Common myeloid progenitor, CD34-positive (primary cell): ENCODE measurements at regions not wholly inside any gene's neighbourhood (a gene's known extent, or its start where the extent isn't known, plus 50 kb on each side); places are given as distances from the start of the nearest gene placed in this dataset.

Experiments used
- CTCF ChIA-PET: fragments of 350-600 bp; sonication (Branson Sonifier 250); formaldehyde crosslinking; loops from one replicate; lab custom pipeline; 2021; ENCODE audit warnings: antibody characterized with exemption; lab: Charles Lee
- POLR2A ChIA-PET: fragments of 350-600 bp; sonication (Branson Sonifier 250); formaldehyde crosslinking; loops from one replicate; lab custom pipeline; 2021; ENCODE audit warnings: antibody characterized with exemption; lab: Charles Lee
- DNase-seq, 3 donors: peaks; one replicate each; pipeline versions ENCODE4 v3.0.0 to v3.0.0-alpha.2; 2013
- H3K27ac ChIP-seq, 2 experiments: 1 replicate in 1 of 2; 2 replicates in 1 of 2; pipeline ENCODE4 v1.7.0; 2013; ENCODE audit warnings: inconsistent platforms in 2 of 2, low read length in 2 of 2, mild to moderate bottlenecking in 2 of 2, low read depth in 1 of 2, moderate library complexity in 1 of 2; ENCODE audit not compliant: severe bottlenecking in 2 of 2, insufficient read depth in 1 of 2, poor library complexity in 1 of 2
- H3K27me3 ChIP-seq, 5 experiments: replicated peaks in 2 of 5; 1 replicate in 3 of 5; 2 replicates in 2 of 5; pipeline versions ENCODE4 v1.6.1 to v1.7.0; 2013; ENCODE audit warnings: low read length in 4 of 5, mild to moderate bottlenecking in 2 of 5, moderate library complexity in 2 of 5, inconsistent platforms in 1 of 5; ENCODE audit not compliant: insufficient read depth in 5 of 5, control insufficient read depth in 4 of 5
- H3K36me3 ChIP-seq, 4 experiments: 1 replicate in 2 of 4; 2 replicates in 2 of 4; pipeline versions ENCODE4 v1.6.1 to v1.7.0; 2013; ENCODE audit warnings: low read length in 3 of 4, control low read depth in 1 of 4, mild to moderate bottlenecking in 1 of 4; ENCODE audit not compliant: control insufficient read depth in 4 of 4, insufficient read depth in 4 of 4
- H3K4me1 ChIP-seq, 4 experiments: 1 replicate in 3 of 4; 2 replicates in 1 of 4; pipeline versions ENCODE4 v1.6.1 to v1.7.1; 2013; ENCODE audit warnings: low read length in 3 of 4, mild to moderate bottlenecking in 3 of 4, control low read depth in 1 of 4, inconsistent platforms in 1 of 4, moderate library complexity in 1 of 4; ENCODE audit not compliant: control insufficient read depth in 4 of 4, insufficient read depth in 4 of 4; ENCODE audit errors: control extremely low read depth in 1 of 4
- H3K4me3 ChIP-seq, 7 experiments: 1 replicate in 4 of 7; 2 replicates in 3 of 7; pipeline versions ENCODE4 v1.5.1 to v1.7.0; 2013; ENCODE audit warnings: mild to moderate bottlenecking in 7 of 7, low read length in 6 of 7, moderate library complexity in 6 of 7, inconsistent platforms in 2 of 7, low read depth in 2 of 7, control low read depth in 1 of 7; ENCODE audit not compliant: insufficient read depth in 4 of 7, control insufficient read depth in 1 of 7; ENCODE audit errors: extremely low read depth in 1 of 7
- H3K9me3 ChIP-seq, 5 experiments: 1 replicate in 4 of 5; 2 replicates in 1 of 5; pipeline versions ENCODE4 v1.6.1 to v1.7.1; 2013; ENCODE audit warnings: low read length in 4 of 5, mild to moderate bottlenecking in 2 of 5, inconsistent platforms in 1 of 5, low read depth in 1 of 5, moderate library complexity in 1 of 5; ENCODE audit not compliant: control insufficient read depth in 4 of 5, insufficient read depth in 2 of 5; ENCODE audit errors: control extremely low read depth in 1 of 5
- WGBS: methylation state at CpG from one replicate; pipeline ENCODE4 v1.1.5; 2013; ENCODE audit not compliant: insufficient coverage; 5-methylcytosine and 5-hydroxymethylcytosine counted together

DNA sequence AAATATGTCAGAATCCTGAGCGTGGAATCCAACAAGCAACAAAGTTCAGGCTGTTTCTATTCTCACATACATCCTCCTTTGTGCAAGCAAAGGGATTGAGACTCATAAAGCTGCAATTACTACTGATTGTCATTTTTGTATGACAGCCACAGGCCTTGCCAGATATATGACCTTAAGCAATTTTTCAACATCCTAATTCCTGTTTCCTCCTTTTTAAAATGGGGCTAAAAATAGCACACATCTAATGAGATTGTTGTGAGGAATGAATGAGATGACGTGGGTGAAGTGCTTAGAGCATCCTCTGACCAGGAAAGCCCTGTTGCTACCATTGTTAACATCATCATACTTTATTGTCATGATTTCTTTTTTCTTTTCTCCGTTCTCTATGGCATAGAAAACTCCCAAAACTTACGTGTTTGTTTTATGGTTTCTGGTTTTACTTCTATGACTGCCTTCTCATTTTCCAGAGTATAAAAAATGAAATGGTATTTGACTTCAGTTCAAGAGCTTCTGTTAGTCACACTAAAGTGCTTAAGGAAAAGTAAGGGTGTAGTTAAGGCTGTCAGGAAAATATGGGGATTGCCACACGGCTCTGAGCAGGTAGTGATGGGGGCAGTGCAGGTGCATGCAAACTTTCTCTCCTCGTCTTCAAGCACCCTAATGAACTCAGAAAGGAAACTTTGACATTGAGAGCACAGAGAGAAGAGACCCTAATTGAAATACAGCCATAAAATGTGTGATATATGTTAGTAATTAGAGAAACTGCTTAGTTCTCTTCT is 590.6 kb upstream of the NETO1 start:
- Histone ChIP-seq H3K27ac (no peak overlapping the region), H3K4me1 (no peaks in the 10 kb centered on the region), H3K4me3 (no peak overlapping the region), H3K9me3 (no peaks in the 10 kb centered on the region), H3K27me3 (no peaks in the 10 kb centered on the region), H3K36me3 (no peaks in the 10 kb centered on the region)
- 55% methylated on average over 4 of the region's 6 CpGs for WGBS
- ChIA-PET CTCF (no interaction called here), POLR2A (no interaction called here)
- DNase-seq, result no peak

DNA sequence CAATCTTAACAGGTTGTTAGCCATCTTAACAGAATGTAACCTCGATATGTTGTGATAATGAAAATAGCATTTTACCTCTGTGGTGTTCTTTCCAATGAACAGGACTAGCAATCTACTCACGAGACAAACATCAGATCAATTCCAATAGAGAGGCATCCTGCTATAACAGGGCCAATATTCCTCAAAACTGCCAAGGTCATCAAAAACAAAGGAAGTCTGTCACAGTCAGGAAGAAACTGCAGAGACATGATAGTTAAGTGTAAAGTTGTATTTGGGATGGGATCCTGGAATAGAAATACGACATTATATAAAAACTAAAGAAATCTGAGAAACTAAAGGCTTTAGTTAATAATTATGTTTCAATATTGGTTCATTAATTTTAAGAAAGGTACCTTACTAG is 588.9 kb upstream of the NETO1 start:
- H3K9me3 ChIP-seq, result no peaks in the 10 kb centered on the region
- POLR2A ChIA-PET, result no interaction called here
- no peaks in the 10 kb centered on the region for H3K36me3 ChIP-seq
- H3K27me3 ChIP-seq, result no peaks in the 10 kb centered on the region
- 100% methylated on average over 1 of the region's 3 CpGs for WGBS
- H3K4me1 ChIP-seq, result no peaks in the 10 kb centered on the region
- H3K27ac ChIP-seq, result no peak overlapping the region
- H3K4me3 ChIP-seq, result no peak overlapping the region
- DNase-seq, result no peak
- CTCF ChIA-PET, result no interaction called here

DNA sequence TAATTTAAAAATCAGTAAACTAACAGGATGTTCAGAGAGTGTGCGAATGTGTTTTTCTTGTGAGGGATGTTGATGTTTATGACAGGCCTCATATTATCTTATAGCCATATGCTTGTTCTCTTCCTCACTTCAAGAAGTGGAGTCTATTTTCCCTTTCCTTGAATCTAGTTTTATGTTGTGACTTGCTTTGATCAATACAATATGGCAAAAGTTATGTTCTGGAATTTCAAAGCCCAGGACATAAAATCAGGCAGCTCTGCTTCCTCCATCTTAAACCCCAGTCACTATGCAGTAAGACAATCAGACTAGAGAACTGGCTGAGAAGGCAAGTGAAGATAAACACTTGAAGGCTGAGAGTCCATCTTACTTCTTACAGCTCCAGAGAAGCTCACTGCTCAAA is 585.1 kb upstream of the NETO1 start:
- Histone ChIP-seq H3K27me3 (no peaks in the 10 kb centered on the region), H3K36me3 (no peaks in the 10 kb centered on the region), H3K9me3 (no peaks in the 10 kb centered on the region), H3K4me1 (no peaks in the 10 kb centered on the region), H3K27ac (no peak overlapping the region), H3K4me3 (no peak overlapping the region)
- WGBS, result no CpG with 5 or more reads among the region's 1 CpG
- ChIA-PET CTCF (no interaction called here), POLR2A (no interaction called here)
- no peak for DNase-seq

DNA sequence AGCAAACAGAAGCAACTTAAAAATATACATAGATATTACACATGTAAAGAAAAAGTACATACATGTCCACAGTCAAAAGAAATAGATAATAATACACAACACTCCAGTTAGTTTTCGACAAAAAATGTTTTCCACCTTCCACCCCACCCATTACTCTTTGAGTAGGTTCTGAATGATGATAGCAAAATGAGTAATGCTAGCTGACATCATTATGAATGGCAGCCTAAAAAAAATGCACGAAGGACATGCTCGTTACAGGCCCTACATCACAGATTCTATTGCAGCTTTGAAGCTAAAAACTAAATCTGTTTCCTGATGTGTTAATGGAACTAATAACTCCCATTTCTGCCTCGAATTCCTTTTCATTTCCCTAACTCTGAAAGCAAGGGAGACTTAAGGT is 578.7 kb upstream of the NETO1 start:
- Histone ChIP-seq H3K36me3 (no peaks in the 10 kb centered on the region), H3K9me3 (no peaks in the 10 kb centered on the region), H3K27me3 (no peaks in the 10 kb centered on the region), H3K27ac (no peak overlapping the region), H3K4me3 (no peak overlapping the region), H3K4me1 (no peaks in the 10 kb centered on the region)
- POLR2A ChIA-PET, result no interaction called here
- 93% methylated on average over 2 of the region's 4 CpGs for WGBS
- no peak for DNase-seq
- CTCF ChIA-PET, result no interaction called here

DNA sequence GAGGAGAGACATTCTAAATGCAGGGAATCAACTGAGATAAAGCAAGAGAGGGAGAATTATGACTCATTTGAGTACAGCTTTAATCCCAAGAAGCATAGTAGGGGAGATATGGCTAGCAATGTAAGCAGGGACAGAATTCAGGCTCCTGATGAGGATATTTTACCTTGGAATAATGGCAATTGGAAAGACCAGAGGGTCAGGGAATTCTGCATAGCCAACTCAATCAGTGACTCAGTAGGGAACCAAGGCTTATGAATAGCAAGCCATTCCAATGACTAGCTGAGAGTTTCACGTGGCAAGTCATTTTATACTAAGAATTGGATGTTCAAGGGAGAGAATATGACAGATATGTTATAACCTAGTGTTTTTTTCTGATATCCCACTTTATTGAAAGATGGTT is 563.8 kb upstream of the NETO1 start:
- no peaks in the 10 kb centered on the region for H3K27me3 ChIP-seq
- no peak overlapping the region for H3K27ac ChIP-seq
- CTCF ChIA-PET, result no interaction called here
- no peak for DNase-seq
- no peaks in the 10 kb centered on the region for H3K4me1 ChIP-seq
- WGBS, result no CpG with 5 or more reads among the region's 1 CpG
- POLR2A ChIA-PET, result no interaction called here
- peaks cover 0 to 2% (median 0%) of the 10 kb centered on the region in 5 experiments for H3K9me3 ChIP-seq
- H3K36me3 ChIP-seq, result no peaks in the 10 kb centered on the region
- H3K4me3 ChIP-seq, result no peak overlapping the region

DNA sequence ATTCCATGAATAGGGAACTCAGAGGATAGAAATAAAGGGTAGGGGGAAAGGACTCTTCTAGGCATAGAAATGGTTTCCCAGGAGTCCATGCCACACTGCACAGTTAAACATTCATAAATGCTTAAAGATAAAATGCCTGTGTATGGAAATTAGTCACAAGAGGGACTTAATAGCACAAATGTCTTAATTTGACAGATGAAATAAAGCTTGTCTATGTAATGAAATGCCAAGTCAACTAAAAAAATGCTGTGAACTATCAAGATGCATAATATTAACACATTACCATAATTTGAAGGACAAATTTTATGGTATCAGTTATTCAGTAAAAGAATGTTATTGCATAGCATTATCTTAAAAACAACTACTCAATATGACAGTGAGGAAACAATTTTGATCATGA is 553.2 kb upstream of the NETO1 start:
- no peak for DNase-seq
- H3K4me3 ChIP-seq, result no peak overlapping the region
- no peak overlapping the region for H3K27ac ChIP-seq
- H3K4me1 ChIP-seq, result no peaks in the 10 kb centered on the region
- peaks cover 0 to 3% (median 0%) of the 10 kb centered on the region in 5 experiments for H3K9me3 ChIP-seq
- ChIA-PET POLR2A (no interaction called here), CTCF (no interaction called here)
- H3K36me3 ChIP-seq, result no peaks in the 10 kb centered on the region
- no peaks in the 10 kb centered on the region for H3K27me3 ChIP-seq

DNA sequence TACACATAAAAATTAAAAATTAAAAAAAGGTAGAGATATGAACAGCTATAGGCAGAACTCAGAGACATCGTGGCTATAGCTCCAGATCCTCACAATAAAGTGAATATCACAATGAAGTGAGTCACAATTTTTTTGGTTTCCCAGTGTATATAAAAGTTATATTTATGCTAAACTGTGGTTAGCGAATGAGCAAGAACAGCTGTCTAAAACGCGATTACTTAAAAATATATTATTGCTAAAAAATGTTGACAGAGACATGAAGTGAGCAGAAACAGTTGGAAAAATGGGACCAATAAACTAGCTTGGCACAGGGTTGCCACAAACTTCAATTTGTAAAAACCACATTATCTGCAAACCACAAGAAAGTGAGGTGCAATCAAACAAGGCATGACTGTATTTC is 551.7 kb upstream of the NETO1 start:
- Histone ChIP-seq H3K27me3 (no peaks in the 10 kb centered on the region), H3K4me1 (no peaks in the 10 kb centered on the region), H3K4me3 (no peak overlapping the region), H3K27ac (no peak overlapping the region), H3K36me3 (no peaks in the 10 kb centered on the region), H3K9me3 (peaks cover 0 to 3% (median 0%) of the 10 kb centered on the region in 5 experiments)
- WGBS, result no CpG with 5 or more reads among the region's 4 CpGs
- DNase-seq, result no peak
- POLR2A ChIA-PET, result no interaction called here
- CTCF ChIA-PET, result interaction anchor here (1.2 kb wide), 1 partner anchor 11 kb away, joined by 3 read pairs; no protein-coding TSS in a partner anchor
